ENCODE measurements at regions not wholly inside any gene's neighbourhood (a gene's known extent, or its start where the extent isn't known, plus 50 kb on each side); places are given as distances from the start of the nearest gene placed in this dataset.

DNA sequence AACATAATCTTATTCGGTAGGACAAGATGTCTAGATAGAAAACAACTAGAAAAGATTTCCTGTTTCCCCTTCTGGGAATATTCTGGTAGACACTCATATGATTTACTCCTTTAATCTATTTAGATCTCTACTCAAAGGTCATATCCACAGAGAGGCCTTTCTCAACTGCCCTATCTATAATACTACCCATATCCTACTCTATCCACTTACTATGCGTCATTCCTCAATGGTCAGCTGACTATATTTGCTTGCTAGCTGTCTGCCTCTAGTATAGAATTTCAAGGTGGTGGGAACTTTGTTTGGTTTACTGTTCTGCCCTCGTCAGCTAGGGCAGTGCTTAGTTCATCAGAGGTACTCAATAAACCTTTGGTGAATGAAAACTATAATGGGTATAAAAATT is 157.8 kb upstream of the PKP2 start:
- TF ChIP-seq, protein P1, sequence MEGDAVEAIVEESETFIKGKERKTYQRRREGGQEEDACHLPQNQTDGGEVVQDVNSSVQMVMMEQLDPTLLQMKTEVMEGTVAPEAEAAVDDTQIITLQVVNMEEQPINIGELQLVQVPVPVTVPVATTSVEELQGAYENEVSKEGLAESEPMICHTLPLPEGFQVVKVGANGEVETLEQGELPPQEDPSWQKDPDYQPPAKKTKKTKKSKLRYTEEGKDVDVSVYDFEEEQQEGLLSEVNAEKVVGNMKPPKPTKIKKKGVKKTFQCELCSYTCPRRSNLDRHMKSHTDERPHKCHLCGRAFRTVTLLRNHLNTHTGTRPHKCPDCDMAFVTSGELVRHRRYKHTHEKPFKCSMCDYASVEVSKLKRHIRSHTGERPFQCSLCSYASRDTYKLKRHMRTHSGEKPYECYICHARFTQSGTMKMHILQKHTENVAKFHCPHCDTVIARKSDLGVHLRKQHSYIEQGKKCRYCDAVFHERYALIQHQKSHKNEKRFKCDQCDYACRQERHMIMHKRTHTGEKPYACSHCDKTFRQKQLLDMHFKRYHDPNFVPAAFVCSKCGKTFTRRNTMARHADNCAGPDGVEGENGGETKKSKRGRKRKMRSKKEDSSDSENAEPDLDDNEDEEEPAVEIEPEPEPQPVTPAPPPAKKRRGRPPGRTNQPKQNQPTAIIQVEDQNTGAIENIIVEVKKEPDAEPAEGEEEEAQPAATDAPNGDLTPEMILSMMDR (IDR thresholded peaks at IDR 0.05) = no peak
- TF ChIP-seq EP300 (IDR thresholded peaks at IDR 0.05) = no peak
- TF ChIP-seq POLR2A (IDR thresholded peaks at IDR 0.05) = no peak
- TF ChIP-seq POLR2AphosphoS5 (IDR thresholded peaks at IDR 0.05) = no peak

Data from suprapubic skin (tissue), 4 donors.